ENCODE measurements at regions not wholly inside any gene's neighbourhood (a gene's known extent, or its start where the extent isn't known, plus 50 kb on each side); places are given as distances from the start of the nearest gene placed in this dataset.

DNA sequence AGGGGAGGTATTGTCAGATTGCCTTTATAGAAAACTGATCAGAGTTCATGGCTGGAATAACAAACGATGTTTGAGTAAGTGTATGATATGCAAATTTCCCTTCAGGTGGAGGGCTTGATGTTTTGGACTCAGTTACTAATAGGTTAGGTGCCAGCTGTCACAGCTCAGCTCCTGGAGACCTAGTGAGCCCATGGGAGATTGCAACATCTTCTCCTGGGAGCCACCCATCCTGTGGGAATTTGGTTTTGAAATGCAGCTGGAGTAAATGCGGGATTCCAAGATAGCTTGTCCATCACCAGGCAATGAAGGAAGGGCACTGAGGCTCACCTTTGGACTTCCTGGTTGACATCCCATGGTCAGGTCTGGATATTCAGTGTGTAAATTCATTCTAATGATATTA is 211.4 kb upstream of the NRIP1 start:
- TF ChIP-seq KDM5A (IDR thresholded peaks at IDR 0.05; ENCODE audit: borderline replicate concordance, low read length) (no peak), RFX5 (IDR thresholded peaks at IDR 0.05; ENCODE audit: low read depth, low read length) (no peak)
- TF ChIP-seq, protein P1, sequence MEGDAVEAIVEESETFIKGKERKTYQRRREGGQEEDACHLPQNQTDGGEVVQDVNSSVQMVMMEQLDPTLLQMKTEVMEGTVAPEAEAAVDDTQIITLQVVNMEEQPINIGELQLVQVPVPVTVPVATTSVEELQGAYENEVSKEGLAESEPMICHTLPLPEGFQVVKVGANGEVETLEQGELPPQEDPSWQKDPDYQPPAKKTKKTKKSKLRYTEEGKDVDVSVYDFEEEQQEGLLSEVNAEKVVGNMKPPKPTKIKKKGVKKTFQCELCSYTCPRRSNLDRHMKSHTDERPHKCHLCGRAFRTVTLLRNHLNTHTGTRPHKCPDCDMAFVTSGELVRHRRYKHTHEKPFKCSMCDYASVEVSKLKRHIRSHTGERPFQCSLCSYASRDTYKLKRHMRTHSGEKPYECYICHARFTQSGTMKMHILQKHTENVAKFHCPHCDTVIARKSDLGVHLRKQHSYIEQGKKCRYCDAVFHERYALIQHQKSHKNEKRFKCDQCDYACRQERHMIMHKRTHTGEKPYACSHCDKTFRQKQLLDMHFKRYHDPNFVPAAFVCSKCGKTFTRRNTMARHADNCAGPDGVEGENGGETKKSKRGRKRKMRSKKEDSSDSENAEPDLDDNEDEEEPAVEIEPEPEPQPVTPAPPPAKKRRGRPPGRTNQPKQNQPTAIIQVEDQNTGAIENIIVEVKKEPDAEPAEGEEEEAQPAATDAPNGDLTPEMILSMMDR (CRISPR knock-in tag; IDR thresholded peaks at IDR 0.05) = no peak
